Stimulated activated naive CD8-positive, alpha-beta T cell treated with anti-CD3 and anti-CD28 coated beads, Interleukin-15, amount 100 ng/mL, for 72 hours (primary cell): ENCODE measurements at regions not wholly inside any gene's neighbourhood (a gene's known extent, or its start where the extent isn't known, plus 50 kb on each side); places are given as distances from the start of the nearest gene placed in this dataset.
"Not testable (repeated sequence)": the region's sequence is repeated elsewhere in the genome, so short reads cannot be mapped to it uniquely, and the experiment has no call there.

Source experiments
- ATAC-seq: fragments of 150-1000 bp; cut with Tn5 transposase; 2 replicates; pipeline ENCODE4 v1.10.0; 2021; ENCODE audit warnings: mild to moderate bottlenecking, moderate library complexity
- DNase-seq, 2 donors: peaks; one replicate each; pipeline ENCODE4 v3.0.0; 2021 to 2022
- H3K27ac Mint-ChIP-seq, 2 donors: one replicate each; pipeline ENCODE4 v1.8.0; 2022; ENCODE audit warnings: mild to moderate bottlenecking in 2 of 2, mixed read lengths in 2 of 2, moderate library complexity in 2 of 2
- H3K27me3 Mint-ChIP-seq: one replicate; pipeline ENCODE4 v1.8.0; 2022; ENCODE audit warnings: mixed read lengths
- H3K4me1 Mint-ChIP-seq: one replicate; pipeline ENCODE4 v1.8.0; 2022; ENCODE audit warnings: mild to moderate bottlenecking, mixed read lengths
- H3K4me3 Mint-ChIP-seq, 2 donors: one replicate each; pipeline ENCODE4 v1.8.0; 2022; ENCODE audit warnings: mild to moderate bottlenecking in 2 of 2, mixed read lengths in 2 of 2, moderate library complexity in 1 of 2
- H3K9me3 Mint-ChIP-seq, 2 donors: one replicate each; pipeline ENCODE4 v1.8.0; 2022; ENCODE audit warnings: mixed read lengths in 2 of 2

GRCh38 chr4:58871509-58871908, 1761.3 kb upstream of the IGFBP7 start:
- Mint-ChIP-seq H3K4me1 (no peaks in the 10 kb centered on the region), H3K27me3 (no peaks in the 10 kb centered on the region), H3K27ac (no peak overlapping the region), H3K4me3 (no peak overlapping the region), H3K9me3 (peaks cover 3 to 6% of the 10 kb centered on the region in 2 donors)
- no peak for DNase-seq
- ATAC-seq, result no peak

GRCh38 chr4:58849026-58849425, 1738.8 kb upstream of the IGFBP7 start:
- H3K4me3 Mint-ChIP-seq, result no peak overlapping the region
- H3K27me3 Mint-ChIP-seq, result no peaks in the 10 kb centered on the region
- no peaks in the 10 kb centered on the region for H3K4me1 Mint-ChIP-seq
- H3K9me3 Mint-ChIP-seq, result peaks cover 7 to 22% of the 10 kb centered on the region in 2 donors
- no peak overlapping the region for H3K27ac Mint-ChIP-seq
- DNase-seq (no peak), ATAC-seq (no peak)

GRCh38 chr4:58843455-58843854, 1733.3 kb upstream of the IGFBP7 start:
- Mint-ChIP-seq H3K9me3 (peaks cover 11 to 30% of the 10 kb centered on the region in 2 donors), H3K27ac (no peak overlapping the region), H3K4me3 (no peak overlapping the region), H3K27me3 (no peaks in the 10 kb centered on the region), H3K4me1 (no peaks in the 10 kb centered on the region)
- DNase-seq (no peak), ATAC-seq (no peak)

GRCh38 chr4:58833126-58833525, 1722.9 kb upstream of the IGFBP7 start:
- Mint-ChIP-seq H3K4me3 (no peak overlapping the region), H3K9me3 (peaks cover 0 to 11% of the 10 kb centered on the region in 2 donors), H3K27ac (no peak overlapping the region), H3K27me3 (no peaks in the 10 kb centered on the region), H3K4me1 (no peaks in the 10 kb centered on the region)
- DNase-seq, result no peak
- no peak for ATAC-seq

- no peaks in the 10 kb centered on the region for H3K27me3 Mint-ChIP-seq
- H3K27ac Mint-ChIP-seq, result no peak overlapping the region
- ATAC-seq (no peak), DNase-seq (no peak)
- H3K9me3 Mint-ChIP-seq, result peaks cover 6 to 20% of the 10 kb centered on the region in 2 donors
- no peak overlapping the region for H3K4me3 Mint-ChIP-seq
- no peaks in the 10 kb centered on the region for H3K4me1 Mint-ChIP-seq
Measured at GRCh38 chr4:58825278-58825677, 1715.1 kb upstream of the IGFBP7 start.

- H3K27ac Mint-ChIP-seq, H3K4me3 Mint-ChIP-seq, H3K9me3 Mint-ChIP-seq, ATAC-seq, H3K27me3 Mint-ChIP-seq, H3K4me1 Mint-ChIP-seq, DNase-seq: not testable (repeated sequence)
Measured at GRCh38 chr4:58818560-58818959, 1708.4 kb upstream of the IGFBP7 start.

- peaks cover 13 to 21% of the 10 kb centered on the region in 2 donors for H3K9me3 Mint-ChIP-seq
- H3K4me3 Mint-ChIP-seq, result no peak overlapping the region
- ATAC-seq, result no peak
- no peaks in the 10 kb centered on the region for H3K27me3 Mint-ChIP-seq
- no peak for DNase-seq
- no peak overlapping the region for H3K27ac Mint-ChIP-seq
- no peaks in the 10 kb centered on the region for H3K4me1 Mint-ChIP-seq
Measured at GRCh38 chr4:58809948-58810347, 1699.8 kb upstream of the IGFBP7 start.

- DNase-seq (no peak), ATAC-seq (no peak)
- Mint-ChIP-seq H3K27ac (no peak overlapping the region), H3K27me3 (no peaks in the 10 kb centered on the region), H3K4me3 (no peak overlapping the region), H3K9me3 (peaks cover 13 to 21% of the 10 kb centered on the region in 2 donors), H3K4me1 (no peaks in the 10 kb centered on the region)
Measured at GRCh38 chr4:58809366-58809765, 1699.2 kb upstream of the IGFBP7 start.

GRCh38 chr4:58808817-58809216, 1698.6 kb upstream of the IGFBP7 start:
- H3K27ac Mint-ChIP-seq, result no peak overlapping the region
- no peaks in the 10 kb centered on the region for H3K27me3 Mint-ChIP-seq
- H3K4me3 Mint-ChIP-seq, result no peak overlapping the region
- no peak for ATAC-seq
- H3K9me3 Mint-ChIP-seq, result peaks cover 13 to 21% of the 10 kb centered on the region in 2 donors
- no peaks in the 10 kb centered on the region for H3K4me1 Mint-ChIP-seq
- DNase-seq, result no peak

GRCh38 chr4:58807843-58808615, 1697.8 kb upstream of the IGFBP7 start:
- no peaks in the 10 kb centered on the region for H3K4me1 Mint-ChIP-seq
- no peaks in the 10 kb centered on the region for H3K27me3 Mint-ChIP-seq
- peaks cover 13 to 18% of the 10 kb centered on the region in 2 donors for H3K9me3 Mint-ChIP-seq
- DNase-seq (no peak), ATAC-seq (no peak)
- no peak overlapping the region for H3K4me3 Mint-ChIP-seq
- H3K27ac Mint-ChIP-seq, result no peak overlapping the region

GRCh38 chr4:58776627-58777026, 1666.4 kb upstream of the IGFBP7 start:
- ATAC-seq, result no peak
- Mint-ChIP-seq H3K9me3 (no peaks in the 10 kb centered on the region), H3K27ac (no peak overlapping the region), H3K27me3 (no peaks in the 10 kb centered on the region), H3K4me3 (no peak overlapping the region), H3K4me1 (no peaks in the 10 kb centered on the region)
- DNase-seq, result no peak

GRCh38 chr4:58767598-58767997, 1657.4 kb upstream of the IGFBP7 start:
- Mint-ChIP-seq H3K27me3 (no peaks in the 10 kb centered on the region), H3K4me3 (no peak overlapping the region)

GRCh38 chr4:58766763-58767162, 1656.6 kb upstream of the IGFBP7 start:
- H3K4me1 Mint-ChIP-seq, result no peaks in the 10 kb centered on the region
- ATAC-seq, result no peak
- H3K27me3 Mint-ChIP-seq, result no peaks in the 10 kb centered on the region
- peaks cover 0 to 8% of the 10 kb centered on the region in 2 donors for H3K9me3 Mint-ChIP-seq
- DNase-seq, result no peak
- H3K27ac Mint-ChIP-seq, result no peak overlapping the region
- no peak overlapping the region for H3K4me3 Mint-ChIP-seq

More at GRCh38 chr4:58767598-58767997, 1657.4 kb upstream of the IGFBP7 start:
- DNase-seq (no peak), ATAC-seq (no peak)
- Mint-ChIP-seq H3K27ac (no peak overlapping the region), H3K4me1 (no peaks in the 10 kb centered on the region), H3K9me3 (peaks cover 0 to 8% of the 10 kb centered on the region in 2 donors)

GRCh38 chr4:58761563-58761962, 1651.4 kb upstream of the IGFBP7 start:
- Mint-ChIP-seq H3K4me1 (no peaks in the 10 kb centered on the region), H3K27me3 (no peaks in the 10 kb centered on the region), H3K9me3 (peaks cover 0 to 8% of the 10 kb centered on the region in 2 donors), H3K27ac (no peak overlapping the region), H3K4me3 (no peak overlapping the region)
- ATAC-seq (no peak), DNase-seq (no peak)

- peaks cover 0 to 4% of the 10 kb centered on the region in 2 donors for H3K9me3 Mint-ChIP-seq
- H3K4me1 Mint-ChIP-seq, result no peaks in the 10 kb centered on the region
- no peak overlapping the region for H3K4me3 Mint-ChIP-seq
- ATAC-seq, result no peak
- no peaks in the 10 kb centered on the region for H3K27me3 Mint-ChIP-seq
- no peak overlapping the region for H3K27ac Mint-ChIP-seq
- no peak for DNase-seq
Measured at GRCh38 chr4:58760737-58761136, 1650.6 kb upstream of the IGFBP7 start.

GRCh38 chr4:58760100-58760499, 1649.9 kb upstream of the IGFBP7 start:
- no peak overlapping the region for H3K27ac Mint-ChIP-seq
- no peak for ATAC-seq
- no peaks in the 10 kb centered on the region for H3K4me1 Mint-ChIP-seq
- H3K9me3 Mint-ChIP-seq, result peaks cover 0 to 4% of the 10 kb centered on the region in 2 donors
- H3K27me3 Mint-ChIP-seq, result no peaks in the 10 kb centered on the region
- no peak overlapping the region for H3K4me3 Mint-ChIP-seq
- no peak for DNase-seq

- Mint-ChIP-seq H3K27ac (no peak overlapping the region), H3K9me3 (peaks cover 0 to 7% of the 10 kb centered on the region in 2 donors), H3K27me3 (no peaks in the 10 kb centered on the region), H3K4me3 (no peak overlapping the region), H3K4me1 (no peaks in the 10 kb centered on the region)
- no peak for DNase-seq
- ATAC-seq, result no peak
Measured at GRCh38 chr4:58749206-58749605, 1639.0 kb upstream of the IGFBP7 start.
